Trophoblast cell (in vitro differentiated cells and primary cell): ENCODE measurements at regions not wholly inside any gene's neighbourhood (a gene's known extent, or its start where the extent isn't known, plus 50 kb on each side); places are given as distances from the start of the nearest gene placed in this dataset.
"Not testable (repeated sequence)": the region's sequence is repeated elsewhere in the genome, so short reads cannot be mapped to it uniquely, and the experiment has no call there.

Source experiments
- DNase-seq, 2 donors: peaks; one replicate each; pipeline ENCODE4 v3.0.0-alpha.2; 2016
- H2AFZ ChIP-seq: 2 replicates; pipeline ENCODE4 v1.6.1; 2013; ENCODE audit warnings: low read length, moderate library complexity, mild to moderate bottlenecking; ENCODE audit not compliant: insufficient read depth, poor library complexity
- H2AK5ac ChIP-seq: 2 replicates; pipeline ENCODE4 v1.6.1; 2013; ENCODE audit warnings: mild to moderate bottlenecking, low read length
- H2BK120ac ChIP-seq: 2 replicates; pipeline ENCODE4 v1.6.1; 2013; ENCODE audit warnings: low read length, mild to moderate bottlenecking, moderate library complexity; ENCODE audit not compliant: insufficient read depth, poor library complexity
- H2BK12ac ChIP-seq: 2 replicates; pipeline ENCODE4 v1.6.1; 2013; ENCODE audit warnings: mild to moderate bottlenecking, low read length, moderate library complexity
- H2BK5ac ChIP-seq: 2 replicates; pipeline ENCODE4 v1.6.1; 2013; ENCODE audit warnings: low read length, low read depth, moderate library complexity, mild to moderate bottlenecking; ENCODE audit not compliant: poor library complexity
- H3K14ac ChIP-seq: 2 replicates; pipeline ENCODE4 v1.6.1; 2013; ENCODE audit warnings: mild to moderate bottlenecking, low read length
- H3K18ac ChIP-seq: 2 replicates; pipeline ENCODE4 v1.6.1; 2013; ENCODE audit warnings: mild to moderate bottlenecking, low read length
- H3K23ac ChIP-seq: 2 replicates; pipeline ENCODE4 v1.6.1; 2013; ENCODE audit warnings: low read length
- H3K27ac ChIP-seq: 2 replicates; pipeline ENCODE4 v1.5.1; 2013; ENCODE audit warnings: low read depth, mild to moderate bottlenecking, inconsistent platforms, low read length, moderate library complexity
- H3K27me3 ChIP-seq: 2 replicates; pipeline ENCODE4 v1.6.1; 2013; ENCODE audit warnings: inconsistent platforms, mild to moderate bottlenecking, low read length, moderate library complexity; ENCODE audit not compliant: insufficient read depth
- H3K36me3 ChIP-seq, 2 experiments: 1 replicate in 1 of 2; 2 replicates in 1 of 2; pipeline ENCODE4 v1.6.1; 2013; ENCODE audit warnings: low read length in 2 of 2, mild to moderate bottlenecking in 2 of 2, moderate library complexity in 1 of 2; ENCODE audit not compliant: insufficient read depth in 2 of 2, control insufficient read depth in 1 of 2
- H3K4ac ChIP-seq: 2 replicates; pipeline ENCODE4 v1.6.1; 2013; ENCODE audit warnings: low read depth, mild to moderate bottlenecking, low read length, moderate library complexity
- H3K4me1 ChIP-seq, 2 experiments: 1 replicate in 1 of 2; 2 replicates in 1 of 2; pipeline ENCODE4 v1.6.1; 2013; ENCODE audit warnings: low read length in 2 of 2, mild to moderate bottlenecking in 2 of 2, moderate library complexity in 1 of 2; ENCODE audit not compliant: insufficient read depth in 2 of 2, control insufficient read depth in 1 of 2
- H3K4me2 ChIP-seq: 2 replicates; pipeline ENCODE4 v1.6.1; 2013; ENCODE audit warnings: inconsistent platforms, mild to moderate bottlenecking, low read length, moderate library complexity
- H3K4me3 ChIP-seq: 2 replicates; pipeline ENCODE4 v1.5.1; 2013; ENCODE audit warnings: mild to moderate bottlenecking, low read depth, low read length, inconsistent platforms
- H3K79me1 ChIP-seq: one replicate; pipeline ENCODE4 v1.6.1; 2013; ENCODE audit warnings: low read length
- H3K79me2 ChIP-seq: 2 replicates; pipeline ENCODE4 v1.6.1; 2013; ENCODE audit warnings: low read length, mild to moderate bottlenecking; ENCODE audit not compliant: control insufficient read depth, insufficient read depth, poor library complexity
- H3K9ac ChIP-seq: 2 replicates; pipeline ENCODE4 v1.6.1; 2013; ENCODE audit warnings: mild to moderate bottlenecking, low read length
- H3K9me3 ChIP-seq: 2 replicates; pipeline ENCODE4 v1.6.1; 2013; ENCODE audit warnings: low read depth, mild to moderate bottlenecking, control low read depth, inconsistent platforms, low read length; ENCODE audit not compliant: insufficient read depth
- H4K12ac ChIP-seq: 2 replicates; pipeline ENCODE4 v1.6.1; 2013; ENCODE audit warnings: low read depth, mild to moderate bottlenecking, low read length, moderate library complexity
- H4K8ac ChIP-seq: 2 replicates; pipeline ENCODE4 v1.6.1; 2013; ENCODE audit warnings: low read depth, mild to moderate bottlenecking, low read length, moderate library complexity
- H4K91ac ChIP-seq: one replicate; pipeline ENCODE4 v1.6.1; 2013; ENCODE audit warnings: low read depth, mild to moderate bottlenecking, low read length, moderate library complexity
- WGBS: extraction: QIAGEN DNeasy Blood & Tissue Kit; methylation state at CpG from one replicate; pipeline ENCODE4 v1.1.7; 2013; ENCODE audit warnings: missing lambda C conversion rate; ENCODE audit not compliant: insufficient read length, insufficient coverage; ENCODE audit errors: extremely low coverage; 5-methylcytosine and 5-hydroxymethylcytosine counted together

- Histone ChIP-seq H3K4me1 (peaks cover 5 to 10% of the 10 kb centered on the region in 2 experiments), H3K27me3 (no peaks in the 10 kb centered on the region), H3K18ac (no peak overlapping the region), H3K9ac (no peak overlapping the region), H3K23ac (no peak overlapping the region), H3K79me1 (peaks cover 9% of the 10 kb centered on the region), H4K8ac (no peak overlapping the region), H3K4ac (no peak overlapping the region), H4K91ac (peak overlapping the region; percentile 45), H3K79me2 (no peaks in the 10 kb centered on the region), H2BK5ac (no peak overlapping the region), H3K4me3 (no peak overlapping the region), H3K9me3 (no peaks in the 10 kb centered on the region), H2BK120ac (no peak overlapping the region), H3K14ac (no peak overlapping the region), H3K4me2 (peak overlapping the region; percentile 54), H2AK5ac (no peak overlapping the region), H4K12ac (no peak overlapping the region), H2AFZ (no peak overlapping the region), H2BK12ac (peak overlapping the region; percentile 69), H3K27ac (peak overlapping the region; percentile 93), H3K36me3 (no peaks in the 10 kb centered on the region)
- no CpG with 5 or more reads among the region's 3 CpGs for whole genome bisulfite sequencing
- peak; percentile 30 to 31 for DNase-seq
Observed at GRCh38 chr1:233815865-233816264, 88.6 kb upstream of the SLC35F3 start.

- Histone ChIP-seq H3K36me3 (no peaks in the 10 kb centered on the region), H4K91ac (peak overlapping the region; percentile 45), H3K4me2 (peak overlapping the region; percentile 54), H3K4ac (no peak overlapping the region), H2AK5ac (no peak overlapping the region), H4K12ac (no peak overlapping the region), H2AFZ (no peak overlapping the region), H4K8ac (no peak overlapping the region), H3K79me2 (no peaks in the 10 kb centered on the region), H2BK5ac (no peak overlapping the region), H3K27me3 (no peaks in the 10 kb centered on the region), H3K14ac (no peak overlapping the region), H2BK120ac (no peak overlapping the region), H3K4me3 (no peak overlapping the region), H3K79me1 (peaks cover 9% of the 10 kb centered on the region), H3K18ac (no peak overlapping the region), H3K23ac (no peak overlapping the region), H3K9me3 (no peaks in the 10 kb centered on the region), H2BK12ac (peak overlapping the region; percentile 69), H3K9ac (no peak overlapping the region), H3K27ac (peak overlapping the region; percentile 93), H3K4me1 (peaks cover 5 to 10% of the 10 kb centered on the region in 2 experiments)
- WGBS = no CpG with 5 or more reads among the region's 2 CpGs
- no peak for DNase-seq
Observed at GRCh38 chr1:233816348-233816747, 88.1 kb upstream of the SLC35F3 start.

GRCh38 chr1:233819042-233819441 lies 85.4 kb upstream of the SLC35F3 start:
- Histone ChIP-seq H3K9ac (no peak overlapping the region), H3K4me3 (no peak overlapping the region)

GRCh38 chr1:233824179-233824578 lies 80.3 kb upstream of the SLC35F3 start:
- no CpG with 5 or more reads among the region's 2 CpGs for WGBS
- not testable (repeated sequence) for DNase-seq, H3K4ac ChIP-seq, H2AK5ac ChIP-seq, H3K9ac ChIP-seq, H3K4me1 ChIP-seq, H3K4me2 ChIP-seq, H4K91ac ChIP-seq, H3K27ac ChIP-seq, H3K14ac ChIP-seq, H3K79me1 ChIP-seq, H2BK5ac ChIP-seq, H2BK12ac ChIP-seq, H3K18ac ChIP-seq, H4K8ac ChIP-seq, H4K12ac ChIP-seq, H2BK120ac ChIP-seq, H3K23ac ChIP-seq, H3K27me3 ChIP-seq, H3K4me3 ChIP-seq, H3K9me3 ChIP-seq, H3K36me3 ChIP-seq, H2AFZ ChIP-seq, H3K79me2 ChIP-seq

More at GRCh38 chr1:233819042-233819441, 85.4 kb upstream of the SLC35F3 start:
- Histone ChIP-seq H3K18ac (no peak overlapping the region), H3K27ac (no peak overlapping the region), H3K4me1 (peaks cover 5 to 10% of the 10 kb centered on the region in 2 experiments), H2AK5ac (no peak overlapping the region), H3K27me3 (no peaks in the 10 kb centered on the region), H3K79me1 (peaks cover 9% of the 10 kb centered on the region), H3K36me3 (no peaks in the 10 kb centered on the region), H2BK12ac (no peak overlapping the region), H2AFZ (no peak overlapping the region), H3K4ac (no peak overlapping the region), H3K9me3 (no peaks in the 10 kb centered on the region), H3K23ac (no peak overlapping the region), H2BK120ac (no peak overlapping the region), H2BK5ac (no peak overlapping the region), H4K91ac (no peak overlapping the region), H4K8ac (no peak overlapping the region), H3K4me2 (no peak overlapping the region), H3K14ac (no peak overlapping the region), H3K79me2 (no peaks in the 10 kb centered on the region), H4K12ac (no peak overlapping the region)
- no CpG with 5 or more reads among the region's 1 CpG for WGBS
- DNase-seq = no peak
